C4-2B (cell line): ENCODE measurements at regions not wholly inside any gene's neighbourhood (a gene's known extent, or its start where the extent isn't known, plus 50 kb on each side); places are given as distances from the start of the nearest gene placed in this dataset.
"Not testable (repeated sequence)": the region's sequence is repeated elsewhere in the genome, so short reads cannot be mapped to it uniquely, and the experiment has no call there.

Source experiments
- H3K27ac ChIP-seq: fragments of 450-650 bp; 2 replicates; pipeline ENCODE4 v1.5.1; 2017
- CTCF ChIP-seq: fragments of 450-650 bp; conservative IDR thresholded peaks from 2 replicates; pipeline ENCODE4 v1.5.1; 2017; ENCODE audit warnings: mild to moderate bottlenecking
- ZFX ChIP-seq: fragments of 450-650 bp; IDR thresholded peaks from 2 replicates; pipeline ENCODE4 v1.6.1; 2017

- no peak overlapping the region for H3K27ac ChIP-seq
- TF ChIP-seq ZFX = no peak
- no peak for TF ChIP-seq CTCF
These were observed 1280.5 kb upstream of the ZEB2 start for GRCh38 chr2:145800151-145801091.

- TF ChIP-seq ZFX (no peak), CTCF (no peak)
- no peak overlapping the region for H3K27ac ChIP-seq
These were observed 1279.7 kb upstream of the ZEB2 start for GRCh38 chr2:145799595-145800108.

GRCh38 chr2:145798419-145798818 lies 1278.5 kb upstream of the ZEB2 start:
- TF ChIP-seq ZFX (no peak), CTCF (no peak)
- no peak overlapping the region for H3K27ac ChIP-seq

GRCh38 chr2:145797692-145798091 lies 1277.8 kb upstream of the ZEB2 start:
- H3K27ac ChIP-seq = no peak overlapping the region
- TF ChIP-seq ZFX (no peak), CTCF (no peak)

GRCh38 chr2:145792745-145793144 lies 1272.8 kb upstream of the ZEB2 start:
- no peak overlapping the region for H3K27ac ChIP-seq
- no peak for TF ChIP-seq ZFX
- TF ChIP-seq CTCF = no peak

GRCh38 chr2:145789636-145790035 lies 1269.7 kb upstream of the ZEB2 start:
- no peak overlapping the region for H3K27ac ChIP-seq

GRCh38 chr2:145787597-145788361 lies 1267.9 kb upstream of the ZEB2 start:
- not testable (repeated sequence) for H3K27ac ChIP-seq

More at GRCh38 chr2:145789636-145790035, 1269.7 kb upstream of the ZEB2 start:
- no peak for TF ChIP-seq ZFX
- TF ChIP-seq CTCF = no peak

GRCh38 chr2:145782607-145783006 lies 1262.7 kb upstream of the ZEB2 start:
- not testable (repeated sequence) for H3K27ac ChIP-seq
